NCI-H2196 (cell line): ENCODE measurements at regions not wholly inside any gene's neighbourhood (a gene's known extent, or its start where the extent isn't known, plus 50 kb on each side); places are given as distances from the start of the nearest gene placed in this dataset.
A peak's percentile ranks its signal among the peaks of the same experiment; 100 is the strongest.
"Not testable (repeated sequence)": the region's sequence is repeated elsewhere in the genome, so short reads cannot be mapped to it uniquely, and the experiment has no call there.

Source experiments
- DNase-seq: peaks from one replicate; lab custom pipeline; 2025; ENCODE audit not compliant: unreplicated experiment; lab: John Stamatoyannopoulos, UW

DNA sequence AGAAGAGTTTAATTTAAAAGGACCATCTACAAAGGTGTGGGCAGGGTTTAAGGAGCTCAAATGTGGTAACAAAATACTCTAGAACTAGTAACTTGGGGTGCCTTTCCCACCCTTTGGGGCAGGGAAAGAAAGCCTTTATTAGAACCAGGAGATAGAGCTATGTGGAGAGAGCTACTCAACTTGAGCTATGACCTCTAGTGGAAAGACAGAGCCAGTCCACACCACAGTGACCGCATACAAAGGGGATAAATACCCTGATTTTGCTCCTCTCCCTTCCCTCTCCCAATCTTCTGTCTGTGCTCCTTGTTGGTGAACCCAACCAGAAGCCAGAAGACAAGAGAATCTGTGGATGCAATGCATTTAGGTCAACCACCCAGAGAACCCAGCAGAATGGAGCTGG, 54.4 kb upstream of the JAK1 start:
- no peak for DNase-seq

DNA sequence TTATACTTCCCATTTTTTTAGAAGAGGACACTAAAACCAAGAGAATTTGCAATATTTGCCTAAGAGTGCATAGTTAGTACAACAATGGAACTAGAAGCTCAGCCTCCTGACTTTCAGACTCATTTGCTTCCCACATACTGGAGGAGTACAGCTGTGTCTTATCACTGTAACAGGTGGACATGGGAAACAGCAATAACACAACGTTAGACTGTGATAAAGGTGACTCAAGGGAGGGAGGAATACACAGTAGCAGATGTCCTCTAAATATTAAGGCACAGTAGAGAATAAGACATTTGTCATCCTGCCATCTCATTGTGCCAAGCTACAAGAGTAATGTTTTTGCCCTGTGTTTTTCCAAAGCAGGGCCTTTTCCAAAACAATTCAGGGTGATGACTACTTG, 55.4 kb upstream of the JAK1 start:
- no peak for DNase-seq

DNA sequence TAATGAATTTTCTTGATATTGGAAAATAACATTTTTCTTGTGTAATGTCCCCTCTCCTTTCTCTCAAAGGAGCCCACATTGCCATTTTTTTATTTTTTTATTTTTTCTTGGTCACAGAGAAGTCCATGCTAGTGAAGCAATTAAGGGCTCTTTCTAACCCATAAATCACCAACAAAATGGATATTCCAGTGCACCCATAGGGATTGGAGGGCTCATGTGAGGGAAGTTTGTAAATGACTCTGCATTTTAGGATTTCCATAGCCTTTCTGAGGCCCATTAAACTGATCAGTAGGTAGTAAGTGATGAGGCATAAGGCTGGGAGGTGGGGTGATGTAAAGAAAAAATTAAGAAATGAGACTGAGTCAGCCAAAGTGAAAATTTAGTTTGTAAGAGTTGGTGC, 55.9 kb upstream of the JAK1 start:
- DNase-seq: no peak

DNA sequence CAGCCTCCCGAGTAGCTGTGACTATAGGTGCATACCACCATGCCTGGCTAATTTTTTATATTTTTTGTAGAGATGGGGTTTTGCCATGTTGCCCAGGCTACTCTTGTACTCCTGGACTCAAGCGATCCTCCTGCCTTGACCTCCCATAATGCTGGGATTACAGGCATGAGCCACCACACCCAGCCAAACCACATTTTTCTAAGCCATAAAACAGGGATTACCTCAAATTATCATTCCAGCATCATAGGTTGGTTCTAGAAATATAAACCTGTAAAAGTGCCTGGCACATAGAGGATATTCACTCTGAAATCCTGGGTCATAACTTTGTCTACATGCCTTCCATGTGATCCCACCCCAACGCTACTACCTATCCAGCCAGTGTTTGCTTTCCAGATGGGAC, 59.4 kb upstream of the JAK1 start:
- no peak for DNase-seq

DNA sequence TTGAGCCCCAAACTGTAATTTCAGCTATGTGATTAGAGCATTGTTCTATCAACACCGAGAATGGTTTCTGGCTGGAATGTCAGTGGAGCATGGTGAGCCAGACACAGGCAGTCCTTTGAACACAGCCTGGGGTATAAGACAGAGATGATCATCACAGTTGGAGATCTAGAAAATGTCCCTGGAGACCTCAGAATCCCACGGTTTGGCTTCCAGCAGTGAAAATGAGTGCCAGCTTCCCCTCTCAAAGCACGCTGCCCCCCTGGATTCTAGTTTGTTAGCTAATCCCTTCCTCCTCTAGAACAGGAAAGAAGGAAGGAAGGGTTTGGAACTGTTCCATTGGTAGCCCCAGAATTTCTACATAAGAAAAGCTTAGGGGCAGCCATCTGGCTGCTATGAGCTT, 59.9 kb upstream of the JAK1 start:
- no peak for DNase-seq

DNA sequence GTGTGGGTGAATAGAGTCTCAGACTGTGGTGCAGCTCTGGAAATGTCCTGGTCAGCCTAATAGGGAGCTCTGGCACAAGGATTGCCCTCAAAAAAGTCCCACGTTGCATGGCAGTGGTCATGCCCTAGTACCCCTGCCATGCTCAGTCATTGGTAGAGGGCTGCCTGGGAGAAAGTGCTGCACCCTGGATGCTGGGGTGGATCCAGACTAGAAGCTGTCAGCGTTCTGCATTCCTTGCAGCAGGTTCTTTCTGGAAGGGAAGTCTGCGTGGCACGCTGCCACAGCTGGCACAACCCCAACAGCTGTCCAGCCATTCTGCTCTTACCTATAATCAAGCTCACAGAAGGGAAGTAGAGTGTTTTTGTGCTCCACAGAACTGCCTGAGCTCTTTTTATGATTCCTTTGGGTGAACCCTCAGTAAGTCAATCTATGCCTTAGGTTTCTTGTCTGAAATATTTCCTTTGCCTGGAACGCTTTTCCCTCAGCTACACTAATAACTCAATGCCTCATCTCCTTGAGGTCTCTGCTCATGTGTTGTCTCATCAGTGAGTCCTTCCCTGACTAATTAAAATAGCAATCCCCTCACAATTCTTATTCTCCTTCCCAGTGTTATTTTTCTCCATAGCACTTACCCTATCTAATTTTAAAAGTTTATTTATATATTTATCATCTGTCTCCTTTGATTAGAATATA, 61.5 kb upstream of the JAK1 start:
- peak; percentile 50 for DNase-seq

DNA sequence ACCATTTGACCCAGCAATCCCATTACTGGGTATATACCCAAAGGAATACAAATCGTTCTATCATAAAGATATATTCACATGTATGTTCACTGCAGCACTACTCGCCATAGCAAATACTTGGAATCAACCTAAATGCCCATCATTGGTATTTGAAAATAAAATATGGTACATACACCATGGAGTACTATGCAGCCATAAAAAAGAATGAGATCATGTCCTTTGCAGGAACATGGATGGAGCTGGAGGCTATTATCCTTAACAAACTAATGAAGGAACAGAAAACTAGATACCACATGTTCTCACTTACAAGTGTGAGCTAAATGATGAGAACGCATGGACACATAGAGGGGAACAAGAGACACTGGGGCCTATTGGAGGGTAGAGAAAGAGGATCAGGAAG, 63.1 kb upstream of the JAK1 start:
- DNase-seq: not testable (repeated sequence)

DNA sequence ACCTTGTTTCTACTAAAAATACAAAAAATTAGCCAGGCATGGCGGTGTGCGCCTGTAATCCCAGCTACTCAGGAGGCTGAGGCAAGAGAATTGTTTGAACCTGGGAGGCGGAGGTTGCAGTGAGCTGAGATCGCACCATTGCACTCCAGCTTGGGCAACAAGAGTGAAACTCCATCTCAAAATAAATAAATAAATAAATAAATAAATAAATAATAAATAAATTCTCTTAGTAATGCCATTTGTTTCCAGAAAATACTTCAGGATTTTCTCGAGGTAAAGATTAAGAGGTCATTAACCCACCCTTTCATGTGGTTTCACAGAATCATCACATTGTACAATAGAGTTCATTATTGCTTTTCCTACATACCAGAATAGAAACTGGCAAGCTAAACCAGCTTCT, 68.5 kb upstream of the JAK1 start:
- DNase-seq: not testable (repeated sequence)

DNA sequence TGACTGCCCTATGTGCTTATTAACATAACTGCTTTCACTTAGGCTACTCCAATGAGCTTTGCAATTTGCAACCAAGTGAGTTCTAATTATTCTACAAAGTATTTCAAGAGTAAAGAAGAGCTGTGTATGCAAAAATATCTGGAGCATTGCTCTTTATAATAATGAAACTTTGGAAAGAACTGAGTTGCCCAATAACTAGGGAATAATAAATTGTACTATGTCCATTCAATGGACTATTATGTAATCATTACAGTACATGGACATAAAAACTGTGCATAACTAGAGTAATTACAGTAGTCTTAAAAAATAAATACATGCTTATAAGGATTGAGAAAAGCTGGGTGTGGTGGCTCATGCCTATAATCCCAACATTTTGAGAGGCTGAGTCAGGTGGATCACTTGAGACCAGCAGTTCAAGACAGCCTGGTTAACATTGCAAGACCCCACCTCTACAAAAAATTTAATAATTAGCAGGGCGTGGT, 70.3 kb upstream of the JAK1 start:
- DNase-seq: no peak

DNA sequence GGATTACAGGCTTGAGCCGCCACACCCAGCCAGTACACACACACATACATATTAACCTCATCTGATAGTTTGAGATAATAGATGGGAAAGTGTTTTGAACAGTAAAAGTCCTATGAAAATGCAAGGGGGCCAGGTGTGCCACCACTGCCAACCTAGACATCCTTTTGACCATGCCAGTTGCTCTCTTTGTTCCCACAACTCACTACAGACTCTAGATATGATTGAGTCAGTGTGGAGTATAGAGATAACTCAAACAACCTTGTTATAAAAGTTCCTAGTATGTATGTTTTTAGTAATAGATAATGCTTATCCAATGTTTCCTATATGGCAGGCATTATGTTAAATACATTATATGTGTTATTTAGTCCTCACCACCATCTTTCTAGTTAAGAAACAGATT, 72.7 kb upstream of the JAK1 start:
- DNase-seq: no peak

DNA sequence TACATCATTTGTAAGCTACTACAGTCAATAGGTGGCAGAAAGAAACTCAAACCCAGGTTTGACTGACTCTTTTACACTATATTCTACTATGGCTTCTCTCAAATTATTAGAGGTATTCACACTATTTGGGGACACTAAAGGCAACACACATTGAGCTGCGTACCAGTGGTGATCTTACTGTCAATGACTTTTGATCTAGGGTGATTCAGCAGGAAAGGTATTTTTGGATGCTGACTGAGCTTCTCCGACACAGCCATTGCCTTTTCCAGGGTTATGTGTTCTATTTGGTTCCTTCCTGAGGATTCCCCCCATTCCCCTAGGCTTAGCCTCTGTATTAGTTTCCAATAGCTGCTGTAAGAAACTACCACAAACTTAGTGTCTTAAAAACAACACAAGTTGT, 73.2 kb upstream of the JAK1 start:
- DNase-seq: no peak

DNA sequence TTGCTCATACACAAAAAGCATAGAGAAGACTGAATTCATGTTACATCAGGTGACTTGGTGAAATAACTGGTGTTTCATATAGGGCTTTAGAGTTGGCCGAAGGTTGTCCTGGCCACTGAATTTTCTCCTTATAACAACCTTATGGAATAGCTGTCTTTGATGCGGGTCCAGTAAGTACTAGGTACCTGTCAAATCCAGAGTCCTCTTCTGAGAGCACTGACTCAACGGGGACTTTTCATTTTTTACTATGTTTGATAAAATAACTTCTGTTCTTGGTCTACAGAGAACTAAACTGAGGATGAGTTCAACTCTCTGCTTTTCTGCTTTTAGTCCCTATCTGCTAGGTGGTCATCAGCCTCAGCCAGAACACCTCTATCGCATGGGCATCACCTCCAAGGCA, 76.1 kb upstream of the JAK1 start:
- no peak for DNase-seq

DNA sequence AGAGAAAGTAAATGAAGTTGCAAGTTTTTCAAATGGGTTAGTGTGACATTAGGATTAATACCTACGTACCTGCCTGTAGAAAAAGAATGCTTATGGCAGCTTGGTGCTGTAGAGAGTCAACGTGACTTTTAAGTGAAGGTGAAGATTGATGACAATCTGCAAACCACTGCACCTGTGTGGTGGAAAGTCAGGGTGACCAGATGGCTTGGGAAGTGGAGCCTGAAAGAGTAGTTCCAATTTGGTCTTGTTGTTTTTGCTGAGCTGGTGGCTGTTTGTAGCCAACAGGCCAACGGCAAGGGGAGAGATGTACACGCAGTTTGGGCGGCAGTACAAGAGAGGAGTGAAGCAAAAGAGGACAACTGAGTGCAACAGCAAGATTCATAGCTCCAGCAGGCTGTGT, 78.1 kb upstream of the JAK1 start:
- no peak for DNase-seq

DNA sequence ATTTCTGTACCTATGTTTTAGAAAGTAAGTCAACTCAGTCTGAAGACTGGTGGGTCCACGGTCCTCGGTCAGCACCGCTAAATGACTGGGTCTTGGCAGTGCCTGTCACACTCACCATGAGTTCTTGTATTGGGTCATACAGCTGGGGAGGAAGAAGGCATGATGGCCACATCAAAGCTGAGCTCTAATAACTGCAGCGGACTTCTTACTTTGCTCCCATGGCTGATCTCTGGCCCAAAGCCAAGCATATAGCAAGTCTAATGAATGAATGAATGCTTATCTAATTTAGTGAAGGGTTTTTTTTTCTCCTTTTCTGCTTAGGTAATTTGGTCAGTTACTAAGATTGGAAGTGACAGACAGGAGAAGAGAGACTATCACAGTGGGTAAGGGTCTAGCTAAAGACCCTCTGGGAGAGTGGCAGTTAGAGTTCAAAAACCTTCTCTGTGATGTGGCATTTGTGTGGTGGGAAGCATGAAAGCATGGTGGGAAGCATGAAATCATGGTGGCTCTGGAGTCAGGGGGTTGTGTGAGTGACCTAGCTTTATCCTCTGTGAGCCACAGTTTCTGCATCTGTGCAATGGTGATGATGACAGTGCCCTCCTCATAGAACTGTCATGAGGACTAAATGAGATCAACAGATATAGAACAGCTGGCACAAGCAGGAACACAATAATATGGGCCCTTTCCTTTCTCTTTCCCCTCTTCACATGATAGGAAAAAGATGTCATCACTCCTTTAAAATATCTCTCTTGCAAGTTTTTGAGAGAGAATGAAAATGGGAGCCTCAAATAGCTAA, 78.9 kb upstream of the JAK1 start:
- no peak for DNase-seq

DNA sequence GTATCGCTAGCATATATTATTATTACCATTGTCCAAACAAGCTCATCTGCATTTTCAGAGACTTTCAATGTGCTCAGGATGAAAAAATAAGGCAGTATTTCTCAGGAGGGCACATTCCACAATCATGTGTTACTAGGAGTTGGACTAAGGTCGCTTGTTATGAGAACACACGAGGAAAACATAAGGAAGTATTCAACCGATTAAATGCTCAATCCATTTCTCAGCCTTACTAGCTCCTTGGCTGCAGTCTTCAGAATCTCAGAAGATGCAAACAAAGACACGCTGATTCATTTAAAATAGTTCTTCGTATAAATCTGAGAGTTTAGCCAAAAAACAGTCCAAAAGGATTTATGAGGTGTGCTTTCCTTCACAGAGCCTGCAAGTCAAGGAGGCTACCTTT, 82.0 kb upstream of the JAK1 start:
- DNase-seq: no peak

DNA sequence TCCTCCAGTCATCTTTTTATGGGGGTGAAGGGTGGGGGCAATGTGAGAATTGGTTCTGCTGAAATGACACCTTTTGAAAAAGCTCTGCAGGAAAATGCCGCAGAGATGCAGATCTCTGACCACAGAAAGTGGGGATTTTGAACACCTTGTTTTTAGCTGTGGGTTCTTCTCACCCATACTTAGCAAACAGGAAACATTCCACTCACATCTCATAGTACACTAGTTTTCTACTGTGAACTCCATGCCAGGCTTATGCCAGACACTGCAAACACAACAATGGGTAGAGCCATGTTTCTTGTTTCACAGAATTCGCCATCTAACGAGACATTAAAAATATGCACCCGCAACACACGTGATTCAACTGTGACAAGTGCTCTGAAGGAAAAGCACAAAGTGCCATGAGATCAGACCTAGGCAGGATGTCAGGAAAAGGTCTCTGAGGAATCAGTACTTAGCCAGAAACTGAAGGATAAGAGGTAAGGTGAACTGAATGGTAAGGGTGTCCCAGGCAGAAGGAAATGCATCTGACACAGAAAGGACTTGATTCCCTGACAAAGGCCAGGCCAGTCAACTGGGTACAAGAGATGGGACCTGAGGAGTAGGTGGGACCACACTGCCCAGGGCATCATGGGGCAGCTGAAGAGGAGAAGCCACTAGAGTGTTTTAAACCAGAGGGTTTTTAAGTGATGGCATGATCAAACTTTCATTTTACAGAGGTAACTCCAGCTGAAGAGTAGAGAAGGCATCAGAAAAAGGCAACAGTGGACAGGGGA, 83.8 kb upstream of the JAK1 start:
- DNase-seq: no peak

DNA sequence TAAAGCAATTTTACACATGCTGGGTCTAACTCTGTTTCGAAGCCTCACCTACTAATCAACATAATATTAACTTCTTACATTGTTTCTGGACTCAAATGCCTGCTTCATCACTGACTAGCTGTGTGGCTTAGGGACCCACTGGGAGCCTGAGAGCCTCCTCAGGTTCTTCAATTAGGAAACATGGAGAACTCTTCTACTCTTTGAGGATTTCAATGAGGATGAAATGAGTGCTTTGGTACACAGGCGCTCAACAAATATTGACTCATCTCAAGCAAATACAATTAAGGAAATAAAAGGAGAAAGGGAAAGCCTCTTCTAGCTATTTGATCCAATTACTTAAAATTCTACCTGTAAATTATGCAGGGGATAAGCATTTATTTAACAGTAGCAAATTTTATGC, 84.4 kb upstream of the JAK1 start:
- peak; percentile 26 for DNase-seq

DNA sequence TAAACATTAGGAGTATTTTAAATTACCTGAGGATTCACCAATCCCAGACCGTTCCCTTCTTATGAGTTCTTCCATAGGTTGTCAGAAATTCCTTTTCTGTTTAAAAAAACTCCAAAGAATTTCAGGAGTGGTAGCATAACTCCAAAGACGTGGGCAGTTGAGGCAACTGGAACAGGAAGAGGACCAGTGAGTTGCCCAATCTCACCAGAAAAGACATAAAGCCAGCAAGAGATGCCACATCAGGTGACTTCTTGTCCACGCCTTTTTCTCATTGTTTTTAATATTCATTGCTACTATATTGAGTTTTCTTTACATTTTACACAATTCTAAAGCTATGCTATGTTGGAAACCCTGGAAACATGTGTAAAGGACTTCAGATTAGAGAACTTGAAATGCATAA, 88.1 kb upstream of the JAK1 start:
- DNase-seq: no peak

DNA sequence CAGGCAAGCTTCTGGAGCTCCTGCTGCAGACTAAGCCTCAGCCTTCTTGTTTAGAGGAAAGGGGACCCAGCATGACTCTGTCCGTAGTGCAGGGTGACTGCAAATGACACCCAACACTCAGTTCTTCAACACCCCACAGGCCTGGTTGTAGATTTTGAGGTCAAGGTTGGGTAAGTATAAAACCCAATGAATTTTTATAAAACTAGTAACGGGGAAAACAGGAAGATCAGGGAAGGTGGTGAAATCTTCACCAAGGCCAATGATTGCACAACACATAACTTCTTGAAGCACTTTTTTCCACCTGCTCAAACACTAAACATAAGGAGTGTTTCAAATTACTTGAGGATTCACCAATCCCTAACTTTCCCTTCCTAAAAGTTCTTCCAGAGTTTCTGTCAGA, 89.4 kb upstream of the JAK1 start:
- DNase-seq: no peak

DNA sequence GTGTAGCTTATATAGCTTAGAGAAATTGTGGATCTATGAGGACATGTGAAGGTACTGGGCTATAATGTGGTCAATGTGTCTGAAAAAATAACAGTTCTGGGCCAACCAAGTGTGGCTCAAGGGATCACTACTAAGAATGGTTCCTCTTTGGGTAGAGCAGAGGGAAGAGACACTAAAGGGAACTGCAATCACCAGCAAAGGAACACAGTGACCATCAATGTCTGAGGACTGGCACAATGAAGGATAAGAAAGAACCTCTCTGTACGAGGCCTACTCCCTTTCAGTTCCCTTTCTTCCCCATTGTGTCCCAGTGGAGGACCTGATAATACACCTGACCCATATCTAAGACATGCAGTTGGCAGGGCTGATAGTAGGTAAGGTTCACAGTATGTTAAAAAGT, 89.9 kb upstream of the JAK1 start:
- DNase-seq: no peak

DNA sequence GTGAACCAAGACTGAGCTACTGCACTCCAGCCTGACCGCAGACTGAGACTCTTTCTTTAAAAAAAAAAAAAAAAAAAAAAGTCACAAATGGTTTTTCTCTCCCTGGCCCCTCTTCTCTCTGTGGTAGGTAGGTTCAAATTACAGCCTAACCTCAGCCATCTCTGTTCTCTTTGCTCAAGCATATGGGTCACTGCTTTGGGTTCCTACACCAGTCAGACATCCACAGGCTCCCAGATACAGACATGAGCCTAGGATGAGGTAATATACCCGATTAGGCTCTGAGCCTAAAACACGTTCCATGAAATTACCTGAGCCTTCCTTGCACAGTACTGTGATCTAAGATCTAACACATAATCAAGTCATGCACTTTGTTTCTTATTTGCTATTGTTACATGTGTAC, 90.5 kb upstream of the JAK1 start:
- no peak for DNase-seq

DNA sequence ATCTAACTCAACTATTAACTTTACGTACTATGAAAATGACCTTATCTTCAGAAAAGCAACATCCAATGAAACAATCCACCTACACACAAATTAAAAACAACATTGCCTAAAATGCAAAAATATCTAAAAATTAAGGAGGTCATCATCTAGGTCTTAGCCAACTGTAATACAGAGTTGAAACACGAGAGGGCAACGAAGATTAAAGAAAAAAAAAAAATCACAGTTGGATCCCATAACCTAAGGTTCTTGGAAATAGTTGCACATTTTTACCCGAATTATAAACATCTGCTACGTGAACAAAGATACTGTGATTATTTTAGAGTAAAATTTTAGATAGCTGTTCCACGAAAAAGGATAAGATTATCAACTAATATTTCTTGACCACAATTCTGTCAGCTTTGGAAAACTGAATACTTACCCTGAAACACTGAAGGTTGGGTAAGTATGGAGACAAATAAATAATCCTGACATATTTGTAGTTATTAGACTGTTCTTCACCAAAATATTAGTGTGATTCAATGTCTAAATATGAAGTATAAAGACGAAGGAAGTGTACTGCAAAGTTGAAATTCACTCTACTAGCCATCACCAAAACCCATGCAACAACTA, 88.0 kb upstream of the AK4 start:
- DNase-seq: no peak
